IPS-18a (cell line): ENCODE measurements at regions not wholly inside any gene's neighbourhood (a gene's known extent, or its start where the extent isn't known, plus 50 kb on each side); places are given as distances from the start of the nearest gene placed in this dataset.
"Not testable (repeated sequence)": the region's sequence is repeated elsewhere in the genome, so short reads cannot be mapped to it uniquely, and the experiment has no call there.

Experiments used
- H3K27ac ChIP-seq: one replicate; pipeline ENCODE4 v1.5.1; 2013; ENCODE audit warnings: low read length
- H3K27me3 ChIP-seq: one replicate; pipeline ENCODE4 v1.6.1; 2013; ENCODE audit warnings: mild to moderate bottlenecking, low read length; ENCODE audit not compliant: control insufficient read depth, insufficient read depth
- H3K36me3 ChIP-seq: one replicate; pipeline ENCODE4 v1.6.1; 2013; ENCODE audit warnings: low read depth, low read length; ENCODE audit not compliant: control insufficient read depth
- H3K4me1 ChIP-seq: one replicate; pipeline ENCODE4 v1.6.1; 2013; ENCODE audit warnings: low read depth, low read length; ENCODE audit not compliant: control insufficient read depth
- H3K4me3 ChIP-seq: one replicate; pipeline ENCODE4 v1.5.1; 2013; ENCODE audit warnings: low read length
- H3K9ac ChIP-seq: one replicate; pipeline ENCODE4 v1.6.1; 2013; ENCODE audit warnings: mild to moderate bottlenecking, low read length, moderate library complexity
- H3K9me3 ChIP-seq: one replicate; pipeline ENCODE4 v1.6.1; 2013; ENCODE audit warnings: low read depth, low read length; ENCODE audit not compliant: control insufficient read depth

GRCh38 chrX:103428525-103428924 lies 52.2 kb downstream of the BEX3 start:
- Histone ChIP-seq H3K36me3 (no peaks in the 10 kb centered on the region), H3K27ac (no peak overlapping the region), H3K9ac (no peak overlapping the region), H3K4me3 (no peak overlapping the region), H3K9me3 (no peaks in the 10 kb centered on the region), H3K27me3 (no peaks in the 10 kb centered on the region), H3K4me1 (peaks cover 20% of the 10 kb centered on the region)

GRCh38 chrX:103429026-103429425 lies 52.7 kb downstream of the BEX3 start:
- not testable (repeated sequence) for H3K27me3 ChIP-seq, H3K27ac ChIP-seq, H3K9ac ChIP-seq, H3K4me3 ChIP-seq, H3K9me3 ChIP-seq, H3K36me3 ChIP-seq
- peaks cover 15% of the 10 kb centered on the region for H3K4me1 ChIP-seq

GRCh38 chrX:103431316-103431715 lies 55.0 kb downstream of the BEX3 start:
- Histone ChIP-seq H3K9ac (no peak overlapping the region), H3K27me3 (no peaks in the 10 kb centered on the region), H3K27ac (no peak overlapping the region), H3K4me3 (no peak overlapping the region), H3K4me1 (peaks cover 16% of the 10 kb centered on the region), H3K9me3 (no peaks in the 10 kb centered on the region), H3K36me3 (no peaks in the 10 kb centered on the region)

GRCh38 chrX:103432841-103433240 lies 56.5 kb downstream of the BEX3 start:
- not testable (repeated sequence) for H3K4me3 ChIP-seq, H3K9me3 ChIP-seq, H3K36me3 ChIP-seq, H3K27me3 ChIP-seq, H3K27ac ChIP-seq, H3K9ac ChIP-seq
- peaks cover 22% of the 10 kb centered on the region for H3K4me1 ChIP-seq

GRCh38 chrX:103437147-103437873 lies 61.0 kb downstream of the BEX3 start:
- no peaks in the 10 kb centered on the region for H3K27me3 ChIP-seq
- peaks cover 44% of the 10 kb centered on the region for H3K4me1 ChIP-seq
- H3K4me3 ChIP-seq = no peak overlapping the region
- H3K9ac ChIP-seq = no peak overlapping the region
- no peak overlapping the region for H3K27ac ChIP-seq
- H3K36me3 ChIP-seq = no peaks in the 10 kb centered on the region
- no peaks in the 10 kb centered on the region for H3K9me3 ChIP-seq

GRCh38 chrX:103439161-103439560 lies 62.8 kb downstream of the BEX3 start:
- H3K4me3 ChIP-seq = no peak overlapping the region
- no peak overlapping the region for H3K27ac ChIP-seq
- H3K9me3 ChIP-seq = no peaks in the 10 kb centered on the region
- peaks cover 47% of the 10 kb centered on the region for H3K4me1 ChIP-seq
- no peak overlapping the region for H3K9ac ChIP-seq
- no peaks in the 10 kb centered on the region for H3K27me3 ChIP-seq
- no peaks in the 10 kb centered on the region for H3K36me3 ChIP-seq

GRCh38 chrX:103440621-103441020 lies 64.3 kb downstream of the BEX3 start:
- no peaks in the 10 kb centered on the region for H3K36me3 ChIP-seq
- H3K27ac ChIP-seq = no peak overlapping the region
- H3K9me3 ChIP-seq = no peaks in the 10 kb centered on the region
- H3K9ac ChIP-seq = no peak overlapping the region
- no peaks in the 10 kb centered on the region for H3K27me3 ChIP-seq
- H3K4me1 ChIP-seq = peaks cover 43% of the 10 kb centered on the region
- H3K4me3 ChIP-seq = no peak overlapping the region

- H3K36me3 ChIP-seq = no peaks in the 10 kb centered on the region
- no peak overlapping the region for H3K27ac ChIP-seq
- no peaks in the 10 kb centered on the region for H3K27me3 ChIP-seq
- no peaks in the 10 kb centered on the region for H3K9me3 ChIP-seq
- H3K9ac ChIP-seq = no peak overlapping the region
- no peak overlapping the region for H3K4me3 ChIP-seq
- H3K4me1 ChIP-seq = peaks cover 46% of the 10 kb centered on the region
Observed at GRCh38 chrX:103441878-103442535, 65.7 kb downstream of the BEX3 start.

GRCh38 chrX:103442536-103442901 lies 66.2 kb downstream of the BEX3 start:
- Histone ChIP-seq H3K27me3 (no peaks in the 10 kb centered on the region), H3K4me3 (no peak overlapping the region), H3K27ac (no peak overlapping the region), H3K9ac (no peak overlapping the region), H3K36me3 (no peaks in the 10 kb centered on the region), H3K9me3 (no peaks in the 10 kb centered on the region), H3K4me1 (peaks cover 43% of the 10 kb centered on the region)

GRCh38 chrX:103446665-103447302 lies 70.4 kb downstream of the BEX3 start:
- Histone ChIP-seq H3K27me3 (no peaks in the 10 kb centered on the region), H3K27ac (peak overlapping the region; percentile 86), H3K36me3 (peaks cover 6% of the 10 kb centered on the region), H3K4me3 (no peak overlapping the region), H3K9ac (peak overlapping the region; percentile 40), H3K4me1 (peaks cover 12% of the 10 kb centered on the region), H3K9me3 (no peaks in the 10 kb centered on the region)
